Fibroblast of peridontal ligament (primary cell): ENCODE measurements at regions not wholly inside any gene's neighbourhood (a gene's known extent, or its start where the extent isn't known, plus 50 kb on each side); places are given as distances from the start of the nearest gene placed in this dataset.
"Not testable (repeated sequence)": the region's sequence is repeated elsewhere in the genome, so short reads cannot be mapped to it uniquely, and the experiment has no call there.

Source experiments
- DNase-seq: peaks from one replicate; pipeline ENCODE4 v3.0.0-alpha.2; 2010; ENCODE audit errors: extremely low read depth

DNA sequence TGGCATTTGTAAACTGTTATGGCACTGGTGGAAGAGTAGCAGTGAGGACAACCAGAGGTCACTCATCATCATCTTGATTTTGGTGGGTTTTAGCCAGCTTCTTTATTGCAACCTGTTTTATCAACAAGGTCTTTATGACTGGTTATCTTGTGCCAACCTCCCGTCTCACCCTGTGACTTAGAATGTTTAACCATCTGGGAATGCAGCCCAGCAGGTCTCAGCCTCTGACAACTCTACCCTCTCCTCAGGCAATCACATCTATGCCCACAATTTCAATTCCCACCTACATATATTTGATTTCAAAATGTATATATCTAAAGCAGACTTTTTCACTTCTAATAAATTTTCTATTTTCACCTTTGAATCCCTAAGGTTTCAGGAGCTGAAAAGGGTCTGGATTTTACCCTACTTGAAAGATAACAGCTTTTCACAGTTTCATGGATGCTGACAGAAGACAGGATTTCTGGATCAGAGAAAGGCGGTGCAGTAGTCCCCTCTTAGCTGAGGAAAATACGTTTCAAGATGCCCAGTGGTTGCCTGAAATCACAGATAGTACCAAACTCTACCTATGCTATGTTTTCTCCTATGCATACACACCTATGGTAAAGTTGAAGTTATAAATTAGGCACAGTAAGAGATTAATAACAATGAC lies 1171.8 kb downstream of the DIAPH3 start:
- DNase-seq, result no peak

DNA sequence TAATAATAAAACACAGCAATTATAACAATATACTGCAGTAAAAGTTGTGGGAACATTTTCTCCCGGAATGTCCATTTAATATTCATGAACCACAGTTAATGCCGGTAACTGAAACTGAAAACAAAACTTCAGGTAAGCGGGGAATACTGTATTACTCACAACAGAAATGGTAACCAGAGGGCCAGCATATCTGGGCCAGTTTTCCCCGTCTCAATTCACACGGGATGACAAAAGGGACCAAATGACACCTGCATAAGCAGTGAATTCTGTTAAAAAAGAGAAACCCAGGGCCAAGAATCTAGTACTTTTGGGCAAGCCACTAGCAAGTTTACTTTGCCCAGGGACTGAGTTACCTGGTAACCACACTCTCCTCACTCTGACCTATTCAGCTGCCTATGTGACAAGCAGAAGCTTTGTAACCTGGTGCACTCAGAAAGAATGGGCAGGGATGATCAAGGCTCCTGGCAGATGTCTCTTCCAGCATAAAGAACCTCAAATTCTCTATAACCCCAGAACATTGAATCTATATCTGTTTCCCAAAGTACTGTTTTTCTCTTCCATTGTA lies 1171.2 kb downstream of the DIAPH3 start:
- DNase-seq, result no peak

DNA sequence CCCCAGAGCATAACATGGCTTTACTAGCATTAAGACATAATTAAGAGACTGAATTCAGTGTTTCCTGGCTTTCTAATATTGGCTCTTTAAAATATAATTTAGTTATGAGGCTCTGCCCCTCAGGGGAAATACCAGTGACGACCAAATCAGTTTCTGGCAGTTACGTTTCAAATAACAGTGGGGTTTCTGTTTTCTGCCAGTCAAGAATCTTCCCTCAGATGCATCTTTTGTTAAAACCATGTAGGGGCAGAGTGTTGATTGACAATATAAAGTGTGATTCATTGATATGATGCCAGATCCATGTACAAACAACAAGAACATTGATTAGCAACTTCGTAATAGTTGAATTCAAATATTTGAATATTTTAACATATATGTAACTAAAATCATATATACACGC lies 1169.7 kb downstream of the DIAPH3 start:
- no peak for DNase-seq

DNA sequence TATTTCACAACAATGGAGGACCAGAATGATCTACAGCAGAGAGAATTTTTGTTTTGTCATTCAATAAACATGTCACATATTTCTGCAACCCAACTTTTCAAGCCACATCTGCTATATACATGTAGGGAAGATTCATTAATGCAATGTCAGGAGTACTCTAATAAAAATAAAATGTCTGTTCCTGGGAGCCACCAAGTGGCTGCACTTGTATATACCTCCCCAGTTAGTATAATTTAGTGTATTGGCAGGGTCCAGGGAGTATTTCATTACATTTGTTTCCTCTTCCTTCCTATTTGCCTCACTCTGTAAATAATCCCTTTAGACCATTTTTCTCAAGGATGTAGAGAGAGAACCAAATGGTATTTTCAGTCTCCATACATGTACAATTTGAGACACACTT lies 1169.0 kb downstream of the DIAPH3 start:
- no peak for DNase-seq

DNA sequence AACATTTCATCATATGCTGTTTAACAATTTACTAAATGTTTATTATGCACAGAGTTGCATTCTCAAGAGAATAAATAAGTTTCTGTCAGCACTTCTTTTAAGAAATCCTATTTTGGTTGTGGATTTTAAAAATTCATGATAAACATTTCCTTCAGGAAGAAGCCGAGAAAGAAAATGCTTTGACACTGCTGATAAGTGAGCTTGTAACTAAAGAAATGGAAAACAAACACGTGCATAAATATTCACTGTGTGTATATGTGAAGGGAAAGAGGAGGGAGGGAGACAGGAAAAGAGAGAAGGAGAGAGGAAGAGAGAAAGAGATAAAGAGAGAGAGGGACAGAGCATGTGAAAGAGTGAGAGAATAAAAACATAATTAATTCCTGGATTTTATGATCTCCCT lies 1165.0 kb downstream of the DIAPH3 start:
- DNase-seq, result no peak

DNA sequence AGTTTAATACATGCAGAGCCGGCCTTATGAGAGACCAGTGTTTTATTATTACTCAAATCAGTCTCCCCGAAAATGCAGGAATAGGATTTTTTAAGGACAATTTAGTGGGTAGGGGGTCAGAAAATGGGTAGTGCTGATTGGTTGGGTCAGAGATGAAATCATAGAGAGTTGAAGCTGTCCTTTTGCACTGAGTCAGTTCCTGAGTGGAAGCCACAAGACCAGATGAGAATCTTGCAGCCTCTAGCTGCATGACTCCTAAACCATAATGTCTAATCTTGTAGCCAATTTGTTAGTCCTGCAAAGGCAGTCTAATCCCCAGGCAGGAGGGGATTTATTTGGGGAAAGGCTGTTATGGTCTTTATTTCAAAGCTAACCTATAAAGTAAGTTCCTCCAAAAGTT lies 1163.9 kb downstream of the DIAPH3 start:
- DNase-seq, result no peak

DNA sequence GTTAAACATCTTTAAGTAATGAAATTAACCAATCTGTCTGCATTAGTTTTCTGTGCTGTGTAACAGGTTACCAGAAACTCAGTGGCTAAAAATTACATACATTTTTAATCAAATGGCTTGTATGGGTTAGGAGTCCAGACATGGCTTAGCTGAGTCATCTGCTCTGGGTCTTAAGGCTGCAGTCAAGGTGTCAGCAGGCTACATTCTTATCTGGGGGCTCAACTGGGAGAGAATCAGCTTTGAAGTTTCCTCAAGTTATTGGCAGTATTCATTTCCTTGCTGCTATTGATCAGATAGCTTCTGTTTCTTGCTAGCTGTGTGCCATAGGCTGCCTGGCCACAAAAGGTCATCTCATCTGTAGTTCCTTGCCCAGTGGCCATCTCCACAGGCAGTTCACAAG lies 1163.0 kb downstream of the DIAPH3 start:
- no peak for DNase-seq

DNA sequence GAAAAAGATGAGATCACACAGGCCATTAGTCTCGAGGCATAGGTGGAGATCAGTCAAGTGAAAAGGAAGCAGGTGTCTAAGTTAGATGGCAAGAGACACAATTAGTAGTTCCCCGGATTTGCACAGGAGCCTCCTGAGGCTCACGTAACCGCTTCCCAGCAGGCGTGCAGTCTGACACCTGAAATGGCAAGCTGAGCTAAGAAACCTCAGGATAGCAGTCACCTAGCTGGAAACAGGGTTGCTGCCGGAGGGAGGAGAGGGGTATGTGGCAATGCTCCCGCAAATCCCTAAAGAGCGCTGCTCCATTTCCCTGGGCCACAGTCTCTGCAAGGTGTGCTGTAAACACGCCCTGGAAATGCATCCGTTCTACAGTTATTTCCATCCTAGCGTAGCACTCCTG lies 1151.0 kb downstream of the DIAPH3 start:
- no peak for DNase-seq

DNA sequence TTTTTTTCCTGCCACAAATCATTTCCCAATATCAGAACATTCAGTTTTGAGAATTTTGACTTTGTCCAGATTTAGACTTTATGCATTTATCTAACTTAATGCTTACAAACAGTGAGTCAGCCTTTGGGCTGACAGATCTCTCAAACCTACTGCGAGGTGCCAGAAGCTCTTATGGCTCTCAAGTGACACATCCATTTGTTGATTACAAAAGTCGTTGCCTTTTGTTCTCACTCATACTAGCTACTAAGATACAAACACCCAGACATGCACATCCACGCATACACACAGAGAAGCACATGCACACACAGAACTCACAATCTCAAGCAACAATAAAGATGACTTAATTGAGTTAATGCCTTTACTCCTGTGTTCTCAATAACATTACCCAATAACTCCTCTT lies 1147.5 kb downstream of the DIAPH3 start:
- DNase-seq, result no peak

DNA sequence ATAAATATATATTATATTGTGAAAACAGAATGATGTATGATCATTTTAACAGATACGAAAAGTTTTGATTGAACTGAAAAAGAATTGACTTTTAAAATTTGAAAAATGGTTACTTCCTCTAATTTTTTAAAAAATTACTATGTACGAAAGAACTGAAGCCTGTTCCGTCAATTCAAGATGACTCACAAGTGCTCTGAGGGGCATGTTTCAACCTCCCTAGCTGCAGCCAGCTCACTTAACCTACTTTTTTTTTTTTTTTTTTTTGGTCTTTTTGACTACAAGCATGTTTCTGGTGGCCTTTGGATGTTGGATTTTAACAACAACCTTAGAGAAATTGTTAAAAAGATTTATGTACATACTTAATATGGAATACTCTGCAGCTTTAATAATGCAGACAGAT lies 1139.3 kb downstream of the DIAPH3 start:
- no peak for DNase-seq

DNA sequence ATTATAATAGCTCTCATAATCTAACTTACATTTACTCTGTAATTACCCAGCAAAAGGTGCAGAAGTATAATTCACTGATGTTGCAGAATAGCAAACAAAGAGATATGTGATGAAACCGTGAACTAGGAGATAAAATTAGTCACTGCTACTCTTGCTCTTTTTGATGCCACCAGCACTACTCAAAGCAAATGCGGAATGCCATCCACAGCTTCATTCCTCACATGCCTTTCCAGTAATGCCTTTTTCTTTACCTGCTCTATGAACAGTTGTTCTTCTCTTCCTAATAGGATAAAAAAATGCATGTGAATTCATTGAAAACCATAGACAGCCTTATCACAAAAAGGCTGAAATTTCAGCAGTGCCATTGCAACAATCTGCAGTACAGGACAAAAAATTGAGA lies 1129.5 kb downstream of the DIAPH3 start:
- DNase-seq, result no peak

DNA sequence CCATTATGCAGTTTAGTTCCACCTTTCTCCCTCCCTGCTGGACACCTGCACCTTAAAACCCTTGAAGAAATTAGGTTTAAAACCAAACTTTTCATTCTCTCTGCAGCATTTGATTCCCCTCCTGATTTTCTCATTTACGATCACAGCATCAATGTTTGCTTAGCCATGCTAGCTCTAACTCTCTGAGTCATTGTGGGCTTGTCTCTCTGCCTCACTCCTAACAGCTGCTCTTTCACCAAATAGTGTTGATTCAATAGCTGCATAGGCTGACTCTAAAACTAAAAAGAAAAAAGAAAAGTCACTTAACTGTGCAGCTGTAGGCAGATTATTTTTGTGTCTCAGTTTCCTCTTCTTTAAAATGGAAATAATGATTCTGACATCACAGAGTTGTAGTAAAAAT lies 1124.9 kb downstream of the DIAPH3 start:
- DNase-seq, result peak; percentile 2

DNA sequence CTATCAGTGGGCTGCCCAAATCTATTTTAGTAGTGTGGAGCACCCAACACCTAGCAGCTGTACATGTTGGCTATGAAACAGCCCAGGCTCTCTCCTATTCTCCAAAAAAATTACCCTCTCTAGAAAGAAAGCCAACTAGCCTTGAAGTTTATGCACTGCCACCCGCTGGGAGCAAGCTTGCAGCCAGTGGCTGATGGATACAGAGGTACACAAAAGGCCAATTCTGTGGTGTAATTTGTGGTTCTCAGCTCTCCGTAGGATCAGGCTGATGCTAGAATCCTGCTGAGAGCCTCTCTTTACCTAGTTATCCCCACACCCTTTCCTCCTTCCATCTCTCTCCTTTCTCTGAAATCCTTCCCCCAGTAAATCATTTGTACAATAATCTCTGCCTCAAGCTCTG lies 1120.7 kb downstream of the DIAPH3 start:
- DNase-seq, result no peak

DNA sequence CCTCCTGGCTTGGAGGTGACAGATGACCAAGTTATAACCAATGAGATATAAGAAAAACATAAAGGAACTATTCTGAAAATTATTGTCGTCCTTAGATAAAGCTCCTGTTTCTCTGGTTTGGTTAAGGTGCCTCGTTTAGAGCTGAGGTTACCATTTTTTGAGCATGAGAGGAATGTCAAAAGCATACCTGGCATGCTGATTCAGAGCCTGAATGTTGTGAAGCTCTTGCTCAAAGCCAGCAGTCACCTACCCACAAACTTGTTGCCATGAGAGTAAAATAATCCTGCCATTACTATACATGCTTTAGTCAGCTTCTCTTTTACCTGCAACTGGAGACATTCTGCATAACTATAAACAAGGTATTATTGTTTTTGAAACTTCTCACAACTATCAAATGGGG lies 1116.2 kb downstream of the DIAPH3 start:
- DNase-seq, result no peak

DNA sequence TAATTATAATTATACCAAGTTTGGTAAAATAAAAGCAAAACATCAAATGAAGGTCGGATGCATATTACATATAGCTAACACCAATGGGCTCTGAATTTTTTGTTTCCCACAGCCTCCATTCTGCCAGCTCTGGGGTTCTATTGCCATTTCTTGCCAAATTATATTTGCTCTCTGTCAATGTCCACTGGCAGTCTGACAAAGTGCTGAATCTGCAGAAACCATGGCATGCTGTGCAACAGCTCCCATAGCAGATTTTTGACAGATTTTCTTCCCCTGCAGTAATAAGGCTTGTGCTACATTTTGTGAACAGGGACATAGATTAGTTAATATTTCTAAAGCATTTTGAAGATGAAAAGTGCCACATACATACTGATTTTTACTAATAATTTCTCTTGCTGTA lies 1102.1 kb downstream of the DIAPH3 start:
- DNase-seq, result no peak

DNA sequence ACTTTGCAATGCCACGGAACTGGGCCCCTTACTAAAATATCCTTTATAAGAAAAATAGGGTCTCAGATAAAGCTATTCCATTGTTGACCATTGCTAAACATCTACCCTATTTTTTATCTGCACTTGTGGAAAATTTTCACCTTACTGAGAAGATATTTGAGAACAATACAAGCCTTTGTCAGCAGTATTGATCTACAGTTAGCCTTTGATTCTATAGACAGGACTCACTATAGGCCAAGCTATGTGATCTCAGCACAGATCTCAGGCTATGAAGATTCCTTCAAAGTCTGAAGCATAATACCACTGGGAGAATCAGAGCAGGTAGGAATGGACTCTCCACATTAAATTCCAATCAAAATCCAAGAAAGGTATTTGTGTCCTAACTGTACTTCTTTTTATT lies 1099.7 kb downstream of the DIAPH3 start:
- no peak for DNase-seq

DNA sequence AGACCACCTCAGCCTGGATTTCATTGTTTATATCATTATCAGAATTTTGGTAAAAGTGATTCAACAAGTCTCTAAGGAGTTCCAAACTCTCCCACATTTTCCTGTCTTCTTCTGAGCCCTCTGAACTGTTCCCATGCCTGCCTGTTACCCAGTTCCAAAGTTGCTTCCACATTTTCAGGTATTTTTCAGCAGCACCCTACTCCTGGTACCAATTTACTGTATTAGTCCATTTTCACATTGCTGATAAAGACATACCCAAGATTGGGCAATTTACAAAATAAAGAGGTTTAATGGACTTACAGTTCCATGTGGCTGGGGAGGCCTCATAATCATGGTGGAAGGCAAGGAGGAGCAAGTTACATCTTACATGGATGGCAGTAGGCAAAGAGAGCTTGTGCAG lies 1087.3 kb downstream of the DIAPH3 start:
- not testable (repeated sequence) for DNase-seq

DNA sequence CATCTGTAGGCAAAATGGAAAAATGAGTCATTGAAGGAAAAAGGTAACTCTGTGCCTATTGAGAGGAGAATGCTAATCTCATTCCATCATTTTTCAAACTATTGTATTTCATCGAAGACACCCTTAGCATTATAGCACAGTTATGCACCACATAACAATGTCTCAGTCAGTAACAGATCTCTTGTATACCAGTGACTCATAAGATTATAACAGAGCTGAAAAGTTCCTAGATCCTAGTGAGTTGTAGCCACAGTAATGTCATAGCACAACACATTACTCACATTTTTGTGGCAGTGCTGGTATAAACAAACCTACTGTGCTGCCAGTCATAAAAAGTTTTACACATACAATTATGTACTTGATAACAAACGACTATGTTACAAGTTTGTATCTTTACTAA lies 1077.6 kb downstream of the DIAPH3 start:
- DNase-seq, result peak; percentile 28

DNA sequence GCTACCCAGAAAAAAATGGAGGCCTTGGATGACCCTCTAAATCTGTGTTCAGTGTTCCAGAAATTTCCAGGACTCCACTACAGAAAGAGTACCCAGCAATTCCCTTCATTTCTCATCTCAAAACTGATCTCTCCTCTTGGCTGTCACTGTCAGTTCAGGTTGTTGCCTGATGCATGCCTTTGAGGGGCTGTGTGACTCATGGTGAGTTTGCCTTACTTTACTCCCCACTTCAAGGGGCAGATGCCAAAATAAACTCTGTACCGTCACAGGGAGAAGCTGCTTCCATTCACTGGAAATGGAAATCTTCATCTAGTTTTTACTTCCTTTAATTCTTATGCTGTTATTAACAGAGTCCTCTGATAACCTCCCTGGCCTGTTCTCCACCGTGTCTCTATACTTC lies 1075.0 kb downstream of the DIAPH3 start:
- peak; percentile 28 for DNase-seq

DNA sequence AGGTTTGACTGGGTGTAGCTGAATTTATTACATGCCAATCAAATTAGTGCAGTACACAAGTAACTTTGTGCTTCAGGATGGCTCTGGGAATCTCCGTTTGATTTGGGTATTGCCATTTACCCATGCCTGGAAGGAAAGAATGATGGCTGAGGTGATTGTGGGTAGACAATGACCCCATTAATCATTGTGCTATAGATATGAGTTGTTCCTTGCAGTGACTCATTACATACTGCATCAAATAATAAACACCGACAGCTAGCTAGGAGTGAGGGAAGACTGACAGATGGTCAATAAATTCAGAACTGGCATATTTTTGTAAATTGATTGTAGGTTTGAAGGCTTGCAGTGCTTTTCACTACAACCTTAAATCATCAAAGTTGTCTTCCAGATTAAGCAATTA lies 1069.5 kb downstream of the DIAPH3 start:
- no peak for DNase-seq

DNA sequence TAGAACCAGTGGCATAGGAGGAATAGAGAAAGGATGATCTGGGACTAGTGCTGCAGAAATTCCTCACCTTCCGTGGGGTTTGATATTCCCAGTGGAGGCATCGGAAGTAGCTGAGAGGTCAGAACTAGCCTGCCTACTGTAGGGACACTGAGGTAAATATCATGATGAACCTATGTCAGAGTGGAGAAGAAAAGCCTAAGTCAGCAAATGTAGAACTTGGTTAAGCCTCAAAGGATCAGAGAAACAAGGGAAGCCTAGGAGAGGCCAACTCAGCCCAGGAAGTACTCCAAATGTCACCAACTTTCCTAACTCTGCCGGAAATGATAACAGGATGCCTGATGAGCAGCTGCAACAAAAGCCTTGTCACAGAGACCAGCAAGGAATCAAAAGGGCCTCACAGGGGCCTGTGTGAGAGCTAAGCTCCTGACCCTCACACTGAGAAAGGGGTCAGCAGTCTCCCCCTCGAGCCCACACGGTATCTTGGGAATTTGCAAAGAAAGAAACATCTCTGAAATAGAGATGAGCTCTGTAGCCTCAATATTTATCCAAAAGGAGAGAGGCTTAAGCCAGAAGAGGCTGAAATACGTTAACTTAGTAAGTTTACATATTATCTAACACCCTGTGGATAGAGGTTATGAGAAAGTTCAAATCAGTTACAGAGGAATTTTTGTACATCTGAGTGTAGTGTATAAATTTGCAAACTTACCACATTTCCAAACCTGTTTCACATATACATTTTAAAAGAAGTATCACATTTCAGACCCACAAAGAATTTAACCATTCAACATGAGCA lies 1064.3 kb downstream of the DIAPH3 start:
- peak; percentile 27 for DNase-seq

DNA sequence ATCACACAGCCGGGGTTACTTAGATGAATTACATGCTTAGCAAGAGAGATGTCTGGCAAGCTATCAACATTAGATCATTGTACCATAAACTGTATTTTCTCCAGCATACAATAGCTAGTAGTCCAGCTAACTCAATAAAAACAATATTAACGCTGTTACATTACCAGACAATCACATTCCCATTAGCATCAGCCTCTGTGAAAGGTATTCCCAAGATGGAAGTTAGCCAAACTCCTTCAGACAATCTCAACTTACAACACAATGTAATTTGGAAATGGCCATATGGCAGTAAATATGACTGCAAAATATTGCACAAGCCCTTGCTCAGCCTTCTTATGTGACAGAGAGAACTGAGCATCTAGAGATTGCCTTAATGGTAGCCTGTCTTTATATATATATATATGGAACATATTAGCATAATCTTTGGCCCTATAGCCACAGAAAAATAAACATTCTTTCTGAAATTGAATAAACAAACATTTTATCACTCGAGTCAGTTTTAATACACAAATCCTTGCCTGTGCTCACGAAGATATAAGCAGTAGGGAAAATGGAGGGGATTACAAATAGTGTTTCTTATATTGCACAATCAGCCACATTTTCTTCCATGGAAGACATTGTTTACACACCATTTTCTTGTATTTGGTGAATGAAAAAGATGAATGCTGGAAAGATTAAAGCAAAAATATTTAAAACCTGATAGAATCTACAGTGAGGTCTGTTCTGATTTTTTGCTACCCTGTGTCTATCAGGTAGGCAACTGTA lies 1060.5 kb downstream of the DIAPH3 start:
- peak; percentile 79 for DNase-seq

DNA sequence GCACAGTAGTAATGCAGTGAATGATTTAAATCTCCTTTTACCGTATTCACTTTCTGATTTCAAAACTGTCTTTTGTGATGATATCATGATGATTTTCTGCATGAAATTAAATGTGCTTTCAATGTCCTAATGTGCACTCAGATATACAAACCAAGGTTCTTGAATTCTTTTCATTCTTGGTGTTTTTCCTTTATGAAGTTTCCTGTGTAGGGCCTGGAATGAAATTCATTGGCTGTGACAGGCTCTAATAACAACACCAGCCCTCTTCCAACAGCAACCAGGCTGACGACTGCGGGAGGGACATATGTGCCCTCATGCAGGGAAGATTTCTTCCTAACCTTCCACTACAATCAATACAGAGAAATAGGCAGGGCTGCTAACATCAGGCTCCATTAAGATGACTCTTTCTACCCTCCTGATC lies 1052.0 kb downstream of the DIAPH3 start:
- DNase-seq, result peak; percentile 81
